ENCODE measurements at regions not wholly inside any gene's neighbourhood (a gene's known extent, or its start where the extent isn't known, plus 50 kb on each side); places are given as distances from the start of the nearest gene placed in this dataset.

GRCh38 chr18:43651057-43651456, 373.8 kb upstream of the SYT4 start:
- DNase-seq, result no peak

GRCh38 chr18:43656547-43656946, 379.3 kb upstream of the SYT4 start:
- DNase-seq, result no peak

GRCh38 chr18:43661570-43661969, 384.3 kb upstream of the SYT4 start:
- no peak for DNase-seq

- DNase-seq, result no peak
These were observed 385.4 kb upstream of the SYT4 start for GRCh38 chr18:43662657-43663056.

GRCh38 chr18:43663159-43663558, 385.9 kb upstream of the SYT4 start:
- DNase-seq, result no peak

GRCh38 chr18:43664487-43665008, 387.3 kb upstream of the SYT4 start:
- DNase-seq, result no peak

- DNase-seq, result no peak
These were observed 388.0 kb upstream of the SYT4 start for GRCh38 chr18:43665105-43665788.

- no peak for DNase-seq
These were observed 391.6 kb upstream of the SYT4 start for GRCh38 chr18:43668866-43669265.

- no peak for DNase-seq
These were observed 394.1 kb upstream of the SYT4 start for GRCh38 chr18:43671431-43671830.

GRCh38 chr18:43680096-43680495, 402.8 kb upstream of the SYT4 start:
- DNase-seq, result no peak

GRCh38 chr18:43681661-43682060, 404.4 kb upstream of the SYT4 start:
- DNase-seq, result no peak

GRCh38 chr18:43682196-43682595, 404.9 kb upstream of the SYT4 start:
- DNase-seq, result no peak

- no peak for DNase-seq
These were observed 409.4 kb upstream of the SYT4 start for GRCh38 chr18:43686709-43687108.

GRCh38 chr18:43692099-43692690, 414.9 kb upstream of the SYT4 start:
- no peak for DNase-seq

GRCh38 chr18:43702399-43702798, 425.1 kb upstream of the SYT4 start:
- no peak for DNase-seq

- DNase-seq, result no peak
These were observed 425.8 kb upstream of the SYT4 start for GRCh38 chr18:43703050-43703449.

- no peak for DNase-seq
These were observed 428.6 kb upstream of the SYT4 start for GRCh38 chr18:43705850-43706249.

GRCh38 chr18:43710135-43710534, 432.8 kb upstream of the SYT4 start:
- DNase-seq, result no peak

- DNase-seq, result no peak
These were observed 437.2 kb upstream of the SYT4 start for GRCh38 chr18:43714343-43715010.

- DNase-seq, result no peak
These were observed 442.0 kb upstream of the SYT4 start for GRCh38 chr18:43719267-43719795.

GRCh38 chr18:43720041-43720440, 442.8 kb upstream of the SYT4 start:
- DNase-seq, result no peak

GRCh38 chr18:43735570-43735969, 458.3 kb upstream of the SYT4 start:
- no peak for DNase-seq

GRCh38 chr18:43744960-43745745, 467.9 kb upstream of the SYT4 start:
- no peak for DNase-seq

Data from CD4-positive, alpha-beta T cell treated with Interleukin-21 for 1 hour (primary cell).